HG02870 (cell line): ENCODE measurements at regions not wholly inside any gene's neighbourhood (a gene's known extent, or its start where the extent isn't known, plus 50 kb on each side); places are given as distances from the start of the nearest gene placed in this dataset.
"Not testable (repeated sequence)": the region's sequence is repeated elsewhere in the genome, so short reads cannot be mapped to it uniquely, and the experiment has no call there.

Experiments
- ATAC-seq: cut with Tn5 transposase; IDR thresholded peaks from one replicate; pipeline ENCODE4 v1.9.1; 2021; ENCODE audit warnings: mild to moderate bottlenecking, moderate library complexity; ENCODE audit not compliant: unreplicated experiment

DNA sequence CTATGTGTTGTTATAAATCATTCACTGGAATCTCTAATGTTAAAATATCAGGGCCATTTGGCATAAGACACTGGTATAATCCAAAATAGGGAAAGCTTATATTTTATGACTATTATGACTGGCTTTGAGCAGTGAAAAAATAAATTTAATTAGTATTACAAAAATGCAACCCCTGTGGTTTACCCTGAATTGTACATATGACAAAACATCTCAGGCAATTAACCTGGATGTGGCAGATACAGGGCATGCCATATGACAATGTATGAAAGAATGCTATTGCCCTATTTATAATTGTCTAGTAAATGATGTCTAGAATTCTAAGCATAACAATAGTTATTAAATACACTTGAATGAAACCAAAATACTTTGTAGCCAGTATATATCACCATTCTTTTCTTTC, 532.5 kb upstream of the ADGRL4 start:
- ATAC-seq = no peak

DNA sequence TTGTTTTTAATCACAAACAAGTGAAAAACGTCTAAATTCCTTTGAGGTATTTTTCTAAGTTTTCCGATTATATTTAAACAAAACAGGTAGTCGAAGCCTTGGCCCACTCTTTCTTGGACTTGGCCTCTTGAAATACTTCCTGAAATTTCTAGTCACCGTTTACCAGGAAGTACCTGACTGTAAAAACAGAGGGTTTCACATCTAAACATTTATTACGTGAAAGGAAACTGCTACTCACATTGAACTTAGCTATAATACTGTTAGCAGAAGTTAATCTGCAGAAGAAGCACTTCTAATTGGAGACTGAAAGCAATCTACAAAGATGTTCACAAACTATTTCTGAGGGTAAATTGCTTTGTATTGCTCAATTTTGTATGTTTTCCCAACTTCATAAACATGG, 526.0 kb upstream of the ADGRL4 start:
- ATAC-seq = no peak

DNA sequence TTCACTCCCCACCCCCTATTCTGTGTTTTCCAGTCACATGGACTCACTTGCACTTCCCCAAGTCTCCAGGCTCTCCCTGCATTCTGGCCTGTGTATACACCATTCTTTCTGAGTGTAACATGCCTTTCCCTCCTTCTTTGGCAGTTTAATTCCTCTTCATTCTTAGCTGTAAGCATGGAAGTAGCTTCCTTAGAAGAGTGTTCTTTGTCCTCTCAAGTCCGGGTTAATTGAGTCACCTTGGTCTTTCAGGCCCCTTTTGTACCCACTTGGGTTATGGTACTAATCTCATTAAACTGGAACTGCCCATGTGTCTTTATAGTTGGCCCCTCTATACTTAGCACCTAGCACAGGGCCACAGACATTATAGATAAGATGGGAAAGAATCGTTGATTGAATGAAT, 525.3 kb upstream of the ADGRL4 start:
- no peak for ATAC-seq

DNA sequence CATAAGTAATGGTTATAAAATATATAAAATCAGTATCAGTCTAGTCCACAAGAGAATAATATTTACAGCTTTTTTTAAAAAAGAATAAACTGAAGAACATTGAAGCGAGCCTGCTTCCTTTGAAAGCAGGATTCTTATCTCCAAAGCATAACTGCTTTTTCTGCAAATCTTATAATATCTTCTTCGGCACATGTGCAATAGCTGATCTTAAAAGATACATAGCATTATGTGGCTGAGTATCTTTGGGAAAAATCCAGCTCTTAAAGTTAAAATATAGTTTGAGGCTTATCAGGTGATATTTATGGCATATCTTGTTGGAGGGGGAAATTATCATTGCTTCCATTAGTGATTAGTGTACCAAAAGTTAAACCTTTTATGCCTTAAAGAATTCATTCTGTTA, 523.9 kb upstream of the ADGRL4 start:
- no peak for ATAC-seq

DNA sequence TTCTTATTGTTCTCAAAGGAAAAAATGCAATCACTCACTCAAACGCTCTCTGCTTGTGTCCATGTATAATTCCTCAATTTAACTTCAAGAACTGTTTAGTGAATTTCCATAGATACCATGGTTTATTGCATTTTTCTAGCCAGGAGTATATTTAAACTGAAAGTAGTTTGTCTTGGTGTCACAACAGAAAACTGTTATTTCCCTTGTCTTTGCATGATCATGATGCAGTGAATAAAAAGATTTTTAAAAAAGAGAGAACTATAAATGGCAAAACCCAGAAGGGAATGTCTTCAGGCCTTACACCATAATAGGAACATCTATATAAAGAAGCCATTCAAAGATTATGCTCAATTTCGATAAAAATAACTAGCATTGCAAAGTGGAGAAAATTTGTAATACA, 523.5 kb upstream of the ADGRL4 start:
- no peak for ATAC-seq

DNA sequence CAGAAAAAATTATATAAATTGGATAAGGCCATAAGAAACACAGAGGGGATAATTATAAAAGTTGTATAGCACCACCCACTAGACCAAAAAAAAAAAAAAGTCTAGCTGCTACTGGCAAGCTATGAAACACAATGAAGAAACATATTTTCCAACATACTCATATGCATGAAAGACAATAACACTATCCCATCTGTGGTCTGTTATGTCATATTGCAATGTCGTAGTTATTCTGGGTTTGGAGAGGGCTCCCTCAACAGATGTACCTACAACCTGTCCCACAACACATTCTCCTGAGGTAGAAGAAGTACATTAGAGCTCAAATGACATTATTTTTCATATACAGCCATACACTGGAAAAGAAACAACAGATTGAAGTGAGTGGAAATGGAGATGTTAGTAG, 517.6 kb upstream of the ADGRL4 start:
- ATAC-seq = no peak

DNA sequence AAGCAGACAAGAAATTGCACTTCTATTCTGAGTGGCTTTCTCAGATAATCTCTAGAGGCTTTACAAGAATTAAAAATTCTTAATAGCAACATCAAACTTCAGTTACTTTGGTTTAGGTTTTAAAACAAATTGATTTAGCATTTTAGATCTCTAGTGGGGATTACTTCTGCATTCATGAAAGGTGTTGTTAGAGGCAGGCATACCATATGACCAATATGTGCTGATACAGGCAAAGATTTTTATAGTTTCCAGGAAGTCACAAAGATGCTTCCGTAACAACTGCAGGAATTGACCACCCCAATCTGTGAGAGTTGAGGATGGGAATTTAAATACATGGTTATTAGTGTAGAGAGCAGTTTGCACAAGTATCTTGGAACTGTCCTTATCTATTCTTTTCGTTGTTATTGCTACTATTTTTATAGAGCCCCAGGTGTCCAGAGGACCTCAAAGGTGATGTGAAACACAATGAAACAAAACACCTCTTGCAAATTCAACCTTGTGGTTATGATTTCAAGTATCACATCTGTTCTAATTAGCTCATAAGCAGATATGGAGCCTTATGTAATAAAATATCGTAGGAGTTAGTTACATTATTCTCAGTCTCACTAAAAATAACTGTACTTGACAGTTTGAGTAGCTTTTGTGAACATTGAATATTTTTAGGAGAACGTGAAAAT, 512.7 kb upstream of the ADGRL4 start:
- ATAC-seq = no peak

DNA sequence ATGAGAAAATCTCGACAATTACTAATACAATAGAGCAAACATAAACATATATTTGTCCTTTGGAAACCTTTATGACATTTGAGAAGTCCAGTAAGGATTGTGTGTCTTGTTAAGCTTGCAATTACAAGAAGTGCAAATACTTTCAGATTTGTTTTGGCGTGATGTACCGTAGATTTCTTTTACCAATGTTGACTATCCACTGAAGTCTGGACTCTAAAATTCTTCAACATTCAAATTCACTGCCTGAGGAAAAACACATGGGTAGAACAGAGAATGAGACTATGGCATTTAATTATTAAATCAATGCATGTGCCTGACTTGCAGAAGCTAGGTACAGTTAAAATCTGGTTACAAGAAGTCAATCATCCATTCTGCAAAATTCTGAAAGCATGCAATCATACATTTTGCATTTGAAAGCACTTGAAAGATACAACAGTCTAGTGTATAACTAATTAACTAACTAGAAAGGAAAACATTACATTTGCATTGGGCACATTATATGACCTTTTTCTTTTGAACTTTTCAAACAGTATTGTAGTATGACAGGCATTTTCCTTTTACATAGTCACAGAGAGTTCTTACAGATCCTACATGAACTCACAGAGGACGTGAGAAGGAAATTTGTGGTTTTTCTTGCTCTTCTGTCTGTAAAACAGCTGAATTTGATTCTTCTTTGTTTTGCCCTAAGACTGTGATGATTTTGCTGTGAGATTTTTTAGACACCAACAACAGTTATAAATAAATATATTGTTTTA, 511.1 kb upstream of the ADGRL4 start:
- no peak for ATAC-seq

DNA sequence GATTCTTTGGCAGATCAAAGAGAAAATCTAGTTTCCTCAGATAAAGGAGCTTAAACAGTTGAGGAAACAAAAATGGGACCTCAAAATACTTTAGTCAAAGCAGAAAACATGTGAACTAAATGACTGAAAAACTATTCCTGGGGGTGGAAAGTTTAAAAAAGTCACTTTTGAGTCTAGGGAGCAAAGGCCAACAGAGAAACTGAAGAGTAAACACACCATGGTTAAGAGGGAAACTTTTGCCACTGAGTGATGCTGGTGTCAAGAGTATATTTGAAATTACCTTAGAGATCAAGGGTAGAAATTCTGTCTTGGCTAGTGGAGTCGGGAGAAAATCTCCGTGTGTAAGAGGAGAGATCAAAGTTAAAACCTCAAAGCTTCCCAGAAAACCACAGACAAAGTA, 501.2 kb upstream of the ADGRL4 start:
- ATAC-seq = no peak

DNA sequence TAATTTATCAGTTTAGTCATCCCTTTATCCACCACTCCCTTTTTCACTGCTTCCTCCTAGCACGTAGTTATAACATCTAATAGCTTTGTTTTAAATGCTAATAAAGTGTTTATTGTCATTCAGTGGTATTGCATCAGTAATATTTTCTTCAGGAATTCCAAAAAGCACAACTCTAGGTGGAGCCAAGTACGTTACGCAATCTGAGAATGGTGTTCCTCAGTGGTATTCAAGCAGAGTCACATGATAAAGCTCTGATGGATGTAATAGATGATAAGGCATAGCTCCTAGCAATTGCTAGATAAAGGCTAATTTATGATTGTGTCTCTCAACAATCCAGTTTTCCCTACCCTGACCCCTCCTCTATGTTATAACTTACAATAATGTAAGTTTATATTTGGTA, 494.6 kb upstream of the ADGRL4 start:
- ATAC-seq = no peak

DNA sequence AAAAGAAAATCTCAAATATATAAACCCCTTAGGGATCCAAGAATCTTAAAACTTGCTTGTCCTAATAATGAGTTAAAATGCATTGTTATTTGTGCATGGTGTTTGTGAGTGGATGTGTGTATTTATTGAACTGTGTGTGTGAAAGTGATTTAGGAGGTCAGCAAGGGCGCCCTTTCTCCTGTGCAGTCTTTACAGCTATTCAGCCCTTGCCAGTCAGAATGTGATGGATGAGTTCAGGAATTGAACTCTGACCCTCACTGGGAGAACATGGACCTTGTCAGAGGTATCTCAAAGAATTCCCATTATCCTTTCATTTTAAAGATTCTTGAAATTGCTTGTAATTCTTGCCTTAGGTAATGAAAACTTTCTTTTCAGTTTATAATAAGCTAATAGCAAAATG, 493.0 kb upstream of the ADGRL4 start:
- no peak for ATAC-seq

DNA sequence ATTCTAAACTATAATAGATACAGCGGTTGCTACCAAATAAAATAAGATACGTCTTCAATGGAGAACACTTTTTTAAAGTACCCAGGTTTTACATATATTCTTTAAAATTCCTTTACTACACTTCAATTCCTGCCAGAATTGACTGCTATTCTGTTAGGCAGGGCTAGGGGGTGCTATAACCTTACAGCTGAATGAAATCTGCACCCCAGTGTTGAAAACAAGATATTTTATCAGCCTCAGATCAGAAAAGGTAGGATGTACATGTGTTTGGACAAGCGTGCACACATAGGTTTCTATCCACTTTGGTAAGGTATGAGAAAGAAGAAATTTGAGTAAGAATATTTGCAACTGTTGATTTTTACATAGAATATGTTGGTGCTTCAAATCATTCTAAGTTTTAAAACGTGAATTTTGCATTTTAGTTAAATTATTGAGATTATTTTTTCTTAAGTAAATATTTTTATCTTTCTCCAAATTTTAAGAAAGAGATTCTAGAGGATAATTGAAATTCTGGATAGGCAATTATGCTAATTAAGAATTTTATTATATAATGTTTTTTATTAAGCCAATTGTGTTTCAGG, 490.8 kb upstream of the ADGRL4 start:
- ATAC-seq = peak; percentile 79

DNA sequence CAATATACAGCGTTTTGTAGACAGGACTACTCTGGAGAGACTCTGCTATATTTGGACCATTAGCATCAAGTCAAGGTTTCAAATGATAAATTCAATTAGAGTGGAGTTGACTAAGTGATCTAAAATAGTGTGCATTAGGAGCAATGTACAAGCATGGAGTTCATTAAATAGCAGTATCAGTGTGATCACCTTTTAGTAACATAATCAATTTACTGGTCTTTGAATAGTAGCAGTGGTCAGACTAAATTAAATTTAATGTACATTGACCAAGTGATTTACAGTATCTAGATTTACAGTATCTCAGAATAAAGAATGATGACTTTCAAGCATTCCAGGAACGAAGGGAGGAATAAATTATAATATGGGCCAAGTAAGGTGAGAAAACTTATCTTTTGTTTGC, 489.6 kb upstream of the ADGRL4 start:
- ATAC-seq = no peak

DNA sequence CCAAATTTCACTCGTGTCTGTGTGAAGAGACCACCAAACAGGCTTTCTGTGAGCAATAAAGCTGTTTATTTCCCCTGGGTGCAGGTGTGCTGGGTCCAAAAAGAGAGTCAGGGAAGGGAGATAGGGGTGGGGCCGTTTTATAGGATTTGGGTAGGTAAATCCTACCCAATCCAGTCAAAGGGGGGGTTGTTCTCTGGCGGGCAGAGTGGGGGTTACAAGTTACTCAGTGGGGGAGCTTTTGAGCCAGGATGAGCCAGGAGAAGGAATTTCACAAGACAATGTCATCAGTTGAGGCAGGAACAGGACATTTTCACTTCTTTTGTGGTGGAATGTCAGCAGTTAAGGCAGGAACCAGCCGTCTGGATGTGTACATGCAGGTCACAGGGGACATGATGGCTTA, 487.2 kb upstream of the ADGRL4 start:
- ATAC-seq = not testable (repeated sequence)

DNA sequence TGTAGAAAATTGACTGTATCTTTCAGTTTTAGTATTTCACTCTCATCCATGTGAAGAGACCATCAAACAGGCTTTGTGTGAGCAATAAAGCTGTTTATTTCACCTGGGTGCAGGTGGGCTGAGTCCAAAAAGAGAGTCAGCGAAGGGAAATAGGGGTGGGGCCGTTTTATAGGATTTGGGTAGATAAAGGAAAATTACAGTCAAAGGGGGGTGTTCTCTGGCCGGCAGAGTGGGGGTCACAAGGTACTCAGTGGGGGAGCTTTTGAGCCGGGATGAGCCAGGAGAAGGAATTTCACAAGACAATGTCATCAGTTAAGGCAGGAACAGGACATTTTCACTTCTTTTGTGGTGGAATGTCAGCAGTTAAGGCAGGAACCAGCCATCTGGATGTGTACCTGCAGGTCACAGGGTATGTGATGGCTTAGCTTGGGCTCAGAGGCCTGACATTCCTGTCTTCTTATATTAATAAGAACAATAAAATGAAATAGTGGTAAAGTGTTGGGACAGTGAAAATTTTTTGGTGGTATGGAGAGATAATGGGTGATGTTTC, 482.1 kb upstream of the ADGRL4 start:
- ATAC-seq = not testable (repeated sequence)

DNA sequence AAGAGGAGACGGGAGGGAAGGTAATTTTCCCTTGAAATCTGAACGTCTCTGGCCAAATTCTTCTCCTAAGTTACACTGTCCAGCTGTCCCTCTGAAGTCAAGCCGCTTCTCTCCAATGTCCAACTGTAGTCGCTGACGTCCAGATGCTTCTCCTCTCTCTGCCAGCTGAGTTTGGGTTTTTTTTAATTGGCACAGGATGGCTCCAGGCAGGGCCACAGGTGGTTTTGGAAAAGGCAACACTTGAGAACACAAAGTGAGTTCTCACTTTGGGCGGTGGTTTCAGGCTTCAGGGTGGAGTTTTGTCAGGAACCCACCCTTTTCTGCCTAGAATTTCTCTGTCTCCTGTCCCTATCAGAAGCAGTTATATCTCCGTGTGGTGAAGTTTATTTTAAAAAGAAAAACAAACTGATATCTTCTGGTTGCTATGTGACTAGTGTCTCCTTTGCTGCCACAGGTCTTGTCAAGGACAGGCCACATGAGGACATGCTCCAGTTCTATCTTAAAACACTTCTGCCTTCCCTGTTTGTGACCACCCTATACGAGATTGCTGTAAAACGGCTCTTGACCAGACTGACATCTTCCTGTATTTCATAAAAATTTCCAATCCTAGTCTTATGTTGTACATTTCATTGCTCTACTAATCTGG, 472.3 kb upstream of the ADGRL4 start:
- no peak for ATAC-seq

DNA sequence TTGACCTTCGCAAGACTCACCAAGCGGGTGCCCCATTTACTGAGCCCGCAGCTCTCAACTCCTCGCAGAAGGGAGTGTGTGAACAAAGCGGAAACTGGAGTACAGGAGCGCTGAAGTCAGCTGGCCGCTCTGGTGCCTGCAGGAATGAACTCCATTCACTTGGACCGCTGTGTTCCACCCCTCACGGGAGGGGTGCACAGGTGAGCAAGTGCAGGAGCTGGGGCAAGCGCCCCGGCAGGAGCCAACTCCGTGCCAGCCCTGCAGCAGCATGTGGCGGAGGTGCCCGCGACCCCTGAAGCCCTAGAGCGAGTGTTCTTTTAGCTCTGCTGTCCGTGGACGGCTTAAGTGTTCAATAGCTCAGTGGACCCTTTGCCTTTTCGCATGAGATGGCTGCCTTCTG, 471.6 kb upstream of the ADGRL4 start:
- ATAC-seq = no peak

DNA sequence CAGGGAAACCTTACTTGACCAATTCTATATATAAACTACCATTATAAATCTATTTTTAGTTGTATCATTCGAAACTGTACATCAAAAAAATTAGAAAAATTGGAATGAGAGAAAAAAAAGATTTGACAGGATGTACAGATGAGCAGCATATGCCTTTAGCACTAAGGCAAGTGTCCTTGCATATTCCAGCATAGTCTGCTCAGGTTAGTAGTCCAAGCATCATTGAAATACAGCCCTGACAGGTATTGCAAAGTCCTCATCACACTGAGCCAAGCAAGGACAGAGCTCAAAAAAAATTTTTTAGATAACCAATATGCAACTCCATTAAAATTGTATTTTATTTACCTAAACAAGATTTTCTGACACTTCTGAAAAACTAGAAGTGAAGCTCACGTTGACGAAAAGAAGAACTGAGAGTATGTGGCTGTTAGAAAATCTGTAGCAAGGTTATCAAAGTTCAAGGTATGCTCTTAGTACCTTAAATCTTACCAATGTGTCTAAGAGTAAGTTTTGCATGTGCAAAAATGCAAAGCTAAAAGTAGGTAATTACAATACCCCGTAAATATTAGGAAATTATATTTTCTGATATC, 465.6 kb upstream of the ADGRL4 start:
- ATAC-seq = peak; percentile 83

DNA sequence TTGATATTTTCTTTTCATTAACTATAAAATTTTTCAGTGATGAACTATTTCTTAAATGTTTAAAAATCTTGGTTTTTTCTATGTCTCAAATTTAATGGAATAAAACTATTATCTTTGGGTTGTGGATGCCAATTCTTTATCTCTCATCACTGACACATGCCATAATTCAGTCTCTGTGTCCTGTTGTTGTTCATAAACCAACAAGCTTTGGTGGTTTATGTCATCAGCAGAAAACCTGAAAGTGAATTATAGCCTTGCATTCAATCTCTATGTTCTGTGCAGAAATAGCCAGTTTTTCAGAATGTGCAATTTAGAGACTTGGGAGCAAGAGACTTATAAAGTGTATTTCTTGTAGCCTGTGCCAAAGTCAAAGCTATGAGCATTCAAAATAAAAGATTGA, 462.6 kb upstream of the ADGRL4 start:
- ATAC-seq = no peak

DNA sequence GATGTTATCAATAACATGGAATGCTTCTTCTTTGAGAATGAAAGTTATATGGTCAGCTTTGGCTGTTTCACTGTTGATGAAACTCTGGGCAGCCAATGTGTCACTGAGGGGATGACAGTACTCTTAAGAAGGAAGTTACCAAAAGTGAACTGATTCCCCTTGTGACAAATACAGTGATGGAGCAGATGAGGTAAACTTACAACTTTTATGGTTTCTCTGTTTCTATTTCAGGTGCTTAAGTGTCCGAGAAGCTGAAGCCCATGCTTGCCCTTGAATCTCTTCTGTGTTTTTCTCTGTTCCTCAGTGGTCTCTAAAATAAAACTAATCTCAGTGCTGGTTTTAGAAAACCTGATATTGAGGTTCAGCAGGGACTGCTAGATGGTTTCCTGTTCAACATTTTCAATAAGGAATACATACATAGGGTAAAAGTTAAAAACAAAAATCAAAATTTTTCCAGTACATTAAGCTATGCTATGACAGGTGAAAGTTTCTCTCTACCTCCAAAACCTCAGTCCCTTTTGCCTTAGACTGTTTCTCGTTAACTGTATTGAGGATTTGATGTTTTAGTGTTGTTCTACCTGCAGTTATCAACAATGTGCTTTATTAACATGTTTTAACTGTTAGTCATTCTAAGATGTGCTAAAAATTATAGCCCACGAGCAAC, 454.4 kb upstream of the ADGRL4 start:
- peak; percentile 94 for ATAC-seq
